ENCODE measurements at regions not wholly inside any gene's neighbourhood (a gene's known extent, or its start where the extent isn't known, plus 50 kb on each side); places are given as distances from the start of the nearest gene placed in this dataset.

DNA sequence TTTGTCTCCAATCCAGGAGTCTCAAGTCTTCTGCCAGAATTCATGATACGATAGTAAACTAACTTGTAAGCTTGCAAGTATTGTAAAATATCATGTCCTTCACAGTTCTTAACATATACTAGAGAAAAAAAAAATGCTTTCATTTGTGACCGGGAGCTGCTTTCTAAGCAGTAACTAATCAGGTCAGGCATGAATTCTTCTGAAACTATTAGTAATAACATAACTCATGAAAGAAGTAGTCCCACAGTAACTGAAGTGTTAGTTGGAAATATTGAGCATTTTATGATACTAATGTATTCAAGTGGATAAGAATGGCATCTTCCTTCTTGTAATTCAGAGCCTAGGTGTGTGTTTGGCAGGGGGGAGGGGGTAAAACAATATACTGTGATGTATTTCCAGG lies 665.6 kb downstream of the DNAJB9 start:
- TF ChIP-seq CTCF (IDR thresholded peaks at IDR 0.05; ENCODE audit: insufficient read depth, low read length) (no peak), GABPA (IDR thresholded peaks at IDR 0.05; ENCODE audit: low read depth) (no peak), POLR2AphosphoS5 (IDR thresholded peaks at IDR 0.05; ENCODE audit: low read depth) (no peak), SPI1 (IDR thresholded peaks at IDR 0.05; ENCODE audit: borderline replicate concordance, low read depth) (no peak), REST (IDR thresholded peaks at IDR 0.05; ENCODE audit: insufficient replicate concordance, low read depth) (no peak)

Measured in HL-60 (cell line).